K562 (cell line): ENCODE measurements at regions not wholly inside any gene's neighbourhood (a gene's known extent, or its start where the extent isn't known, plus 50 kb on each side); places are given as distances from the start of the nearest gene placed in this dataset.

Experiments
- CTCF ChIP-seq, 3 experiments: IDR thresholded peaks in 2 of 3; conservative IDR thresholded peaks in 1 of 3; 2 replicates each; pipeline ENCODE4 v1.5.1; 2011 to 2012; ENCODE audit warnings: low read length in 3 of 3, mild to moderate bottlenecking in 3 of 3, control low read depth in 2 of 3, improper control_type of control experiment in 1 of 3, inconsistent platforms in 1 of 3, low read depth in 1 of 3, mixed read lengths in 1 of 3, moderate library complexity in 1 of 3; ENCODE audit not compliant: insufficient read depth in 2 of 3
- GABPB1 ChIP-seq: sonication (generic); formaldehyde crosslinking; IDR thresholded peaks from 2 replicates; pipeline ENCODE4 v1.8.0; 2022; ENCODE audit warnings: mild to moderate bottlenecking, missing genetic modification reagents
- L3MBTL2 ChIP-seq: fragments of 450-650 bp; IDR thresholded peaks from 2 replicates; pipeline ENCODE4 v1.6.1; 2016; ENCODE audit warnings: mild to moderate bottlenecking, moderate library complexity
- MYC ChIP-seq, 2 experiments: fragments of 250-450 bp in 1 of 2; sonication (Bioruptor Pico) in 1 of 2; IDR thresholded peaks; 2 replicates each; pipeline versions ENCODE4 v1.5.1 to v1.6.1; 2012 to 2021; ENCODE audit warnings: low read depth in 2 of 2, borderline replicate concordance in 1 of 2, improper control_type of control experiment in 1 of 2, low read length in 1 of 2, mild to moderate bottlenecking in 1 of 2, moderate library complexity in 1 of 2
- POLR2AphosphoS2 ChIP-seq: IDR thresholded peaks from 2 replicates; pipeline ENCODE4 v1.6.1; 2012; ENCODE audit warnings: low read length, improper control_type of control experiment
- RAD21 ChIP-seq, 2 experiments: fragments of 250-450 bp in 1 of 2; fragments of 450-650 bp in 1 of 2; sonication (Bioruptor Pico) in 1 of 2; formaldehyde crosslinking in 1 of 2; IDR thresholded peaks in 1 of 2; conservative IDR thresholded peaks in 1 of 2; 2 replicates each; pipeline versions ENCODE4 v1.4.0 to v1.8.0; 2020 to 2022; ENCODE audit warnings: mild to moderate bottlenecking in 2 of 2, moderate library complexity in 1 of 2
- RCOR1 ChIP-seq, 2 experiments: IDR thresholded peaks; 2 replicates each; pipeline ENCODE4 v1.6.1; 2012; ENCODE audit warnings: low read depth in 2 of 2, low read length in 2 of 2, borderline replicate concordance in 1 of 2, improper control_type of control experiment in 1 of 2
- ZNF41 ChIP-seq: fragments of 250-450 bp; sonication (Bioruptor Pico); conservative IDR thresholded peaks from 2 replicates; pipeline ENCODE4 v1.4.0; 2020; ENCODE audit warnings: mild to moderate bottlenecking

- TF ChIP-seq GABPB1 (no peak), L3MBTL2 (no peak), RCOR1 (IDR thresholded peaks at IDR 0.05; ENCODE audit: borderline replicate concordance in 1 of 2, low read depth in 2 of 2, low read length in 2 of 2) (no peak), POLR2AphosphoS2 (no peak), RAD21 (CRISPR knock-in tag; conservative IDR thresholded peaks at IDR 0.05 in 1 of 2, IDR thresholded peaks at IDR 0.05 in 1 of 2) (no peak), MYC (IDR thresholded peaks at IDR 0.05; ENCODE audit: low read depth, low read length) (no peak), MYC (CRISPR knock-in tag; IDR thresholded peaks at IDR 0.05; ENCODE audit: borderline replicate concordance, low read depth) (no peak), ZNF41 (CRISPR knock-in tag) (no peak), CTCF (IDR thresholded peaks at IDR 0.05 in 2 of 3, conservative IDR thresholded peaks at IDR 0.05 in 1 of 3; ENCODE audit: insufficient read depth in 2 of 3, low read depth in 1 of 3, low read length in 3 of 3) (no peak)
Observed at GRCh38 chr18:2146754-2147153, 424.6 kb downstream of the METTL4 start.
